Neural cell (in vitro differentiated cells): ENCODE measurements at regions not wholly inside any gene's neighbourhood (a gene's known extent, or its start where the extent isn't known, plus 50 kb on each side); places are given as distances from the start of the nearest gene placed in this dataset.
A peak's percentile ranks its signal among the peaks of the same experiment; 100 is the strongest.

Source experiments
- H2AFZ ChIP-seq: fragments of 200-600, 300-800 bp; sonication (generic), shearing (Covaris generic); 2 replicates; pipeline ENCODE4 v1.6.0; 2014; ENCODE audit warnings: low read depth, mild to moderate bottlenecking, antibody characterized with exemption, low read length, moderate library complexity
- H3F3A ChIP-seq: fragments of 200-600 bp; shearing (Covaris generic); 2 replicates; pipeline ENCODE4 v1.6.1; 2016; ENCODE audit warnings: mild to moderate bottlenecking, moderate library complexity, mixed read lengths, antibody characterized with exemption, low read length; ENCODE audit not compliant: insufficient read depth, poor library complexity, severe bottlenecking
- H3K27ac ChIP-seq: fragments of 200-600, 300-800 bp; sonication (generic), shearing (Covaris generic); 2 replicates; pipeline ENCODE4 v1.5.1; 2014; ENCODE audit warnings: mild to moderate bottlenecking, low read length, moderate library complexity
- H3K27me3 ChIP-seq: fragments of 300-800, 200-600 bp; sonication (generic), shearing (Covaris generic); 2 replicates; pipeline ENCODE4 v1.6.0; 2014; ENCODE audit warnings: mild to moderate bottlenecking, low read depth, low read length, moderate library complexity; ENCODE audit not compliant: insufficient read depth
- H3K36me3 ChIP-seq: fragments of 300-800, 200-600 bp; sonication (generic), shearing (Covaris generic); 2 replicates; pipeline ENCODE4 v1.5.1; 2014; ENCODE audit warnings: mild to moderate bottlenecking, antibody characterized with exemption, low read length, moderate library complexity; ENCODE audit not compliant: insufficient read depth
- H3K4me2 ChIP-seq: fragments of 300-800, 200-600 bp; sonication (generic), shearing (Covaris generic); 2 replicates; pipeline ENCODE4 v1.6.0; 2014; ENCODE audit warnings: mild to moderate bottlenecking, low read length
- H3K4me3 ChIP-seq: fragments of 300-800, 200-600 bp; sonication (generic), shearing (Covaris generic); 2 replicates; pipeline ENCODE4 v1.5.1; 2014; ENCODE audit warnings: mild to moderate bottlenecking, low read length, moderate library complexity
- H3K79me2 ChIP-seq: fragments of 200-600 bp; shearing (Covaris generic); replicated peaks from 2 replicates; pipeline ENCODE4 v1.6.0; 2014; ENCODE audit warnings: mild to moderate bottlenecking, low read length, moderate library complexity; ENCODE audit not compliant: insufficient read depth
- H3K9ac ChIP-seq: fragments of 300-800, 200-600 bp; sonication (generic), shearing (Covaris generic); 2 replicates; pipeline ENCODE4 v1.6.1; 2016; ENCODE audit warnings: mild to moderate bottlenecking, low read length, mixed read lengths
- H3K9me2 ChIP-seq: fragments of 200-600 bp; shearing (Covaris generic); 2 replicates; pipeline ENCODE4 v1.6.1; 2016; ENCODE audit warnings: mild to moderate bottlenecking, low read length, mixed read lengths; ENCODE audit not compliant: insufficient read depth
- H3K9me3 ChIP-seq: fragments of 200-600, 300-800 bp; sonication (generic), shearing (Covaris generic); 2 replicates; pipeline ENCODE4 v1.6.1; 2016; ENCODE audit warnings: mild to moderate bottlenecking, mixed run types, low read length, moderate library complexity, mixed read lengths
- H4K20me1 ChIP-seq: fragments of 200-600 bp; shearing (Covaris generic); 2 replicates; pipeline ENCODE4 v1.6.1; 2016; ENCODE audit warnings: mild to moderate bottlenecking, mixed run types; ENCODE audit not compliant: insufficient read depth
- CTCF ChIP-seq: fragments of 450-650 bp; IDR thresholded peaks from 2 replicates; pipeline ENCODE4 v1.5.1; 2014; ENCODE audit warnings: antibody characterized with exemption, mild to moderate bottlenecking, moderate library complexity; ENCODE audit not compliant: poor library complexity, severe bottlenecking
- EP300 ChIP-seq: fragments of 450-650 bp; conservative IDR thresholded peaks from 2 replicates; pipeline ENCODE4 v1.6.1; 2014; ENCODE audit warnings: antibody characterized with exemption, mild to moderate bottlenecking, moderate library complexity; ENCODE audit not compliant: poor library complexity, severe bottlenecking
- EZH2 ChIP-seq: fragments of 200-600, 300-800 bp; shearing (Covaris generic), sonication (generic); IDR thresholded peaks from 2 replicates; pipeline ENCODE4 v1.6.1; 2014; ENCODE audit warnings: antibody characterized with exemption, low read length, borderline replicate concordance, mild to moderate bottlenecking; ENCODE audit not compliant: insufficient read depth, poor library complexity, severe bottlenecking
- MXI1 ChIP-seq: fragments of 450-650 bp; conservative IDR thresholded peaks from 2 replicates; pipeline ENCODE4 v1.6.1; 2014; ENCODE audit warnings: antibody characterized with exemption, mild to moderate bottlenecking; ENCODE audit not compliant: poor library complexity, severe bottlenecking
- POLR2AphosphoS5 ChIP-seq: IDR thresholded peaks from 2 replicates; pipeline ENCODE4 v1.6.1; 2012
- RAD21 ChIP-seq: fragments of 450-650 bp; conservative IDR thresholded peaks from 2 replicates; pipeline ENCODE4 v1.6.1; 2014; ENCODE audit warnings: antibody characterized with exemption, mild to moderate bottlenecking, moderate library complexity
- SMC3 ChIP-seq: fragments of 450-650 bp; conservative IDR thresholded peaks from 2 replicates; pipeline ENCODE4 v1.6.1; 2014; ENCODE audit warnings: antibody characterized with exemption, mild to moderate bottlenecking, moderate library complexity; ENCODE audit not compliant: poor library complexity
- TAF1 ChIP-seq: IDR thresholded peaks from 2 replicates; pipeline ENCODE4 v1.6.1; 2012; ENCODE audit warnings: low read depth
- TF ChIP-seq, protein P1 (sequence below): IDR thresholded peaks from 2 replicates; pipeline ENCODE4 v1.6.1; 2012; ENCODE audit warnings: borderline replicate concordance

- Histone ChIP-seq H3K9ac (no peak overlapping the region), H4K20me1 (no peaks in the 10 kb centered on the region), H2AFZ (no peak overlapping the region), H3K9me3 (no peaks in the 10 kb centered on the region), H3F3A (no peaks in the 10 kb centered on the region), H3K27me3 (no peaks in the 10 kb centered on the region), H3K79me2 (no peaks in the 10 kb centered on the region), H3K27ac (no peak overlapping the region), H3K4me3 (no peak overlapping the region), H3K4me2 (no peak overlapping the region), H3K9me2 (no peaks in the 10 kb centered on the region), H3K36me3 (no peaks in the 10 kb centered on the region)
- TF ChIP-seq RAD21 (no peak), EZH2 (no peak), EP300 (no peak), TAF1 (no peak), MXI1 (no peak), CTCF (no peak), SMC3 (no peak), POLR2AphosphoS5 (no peak)
- TF ChIP-seq, protein P1, sequence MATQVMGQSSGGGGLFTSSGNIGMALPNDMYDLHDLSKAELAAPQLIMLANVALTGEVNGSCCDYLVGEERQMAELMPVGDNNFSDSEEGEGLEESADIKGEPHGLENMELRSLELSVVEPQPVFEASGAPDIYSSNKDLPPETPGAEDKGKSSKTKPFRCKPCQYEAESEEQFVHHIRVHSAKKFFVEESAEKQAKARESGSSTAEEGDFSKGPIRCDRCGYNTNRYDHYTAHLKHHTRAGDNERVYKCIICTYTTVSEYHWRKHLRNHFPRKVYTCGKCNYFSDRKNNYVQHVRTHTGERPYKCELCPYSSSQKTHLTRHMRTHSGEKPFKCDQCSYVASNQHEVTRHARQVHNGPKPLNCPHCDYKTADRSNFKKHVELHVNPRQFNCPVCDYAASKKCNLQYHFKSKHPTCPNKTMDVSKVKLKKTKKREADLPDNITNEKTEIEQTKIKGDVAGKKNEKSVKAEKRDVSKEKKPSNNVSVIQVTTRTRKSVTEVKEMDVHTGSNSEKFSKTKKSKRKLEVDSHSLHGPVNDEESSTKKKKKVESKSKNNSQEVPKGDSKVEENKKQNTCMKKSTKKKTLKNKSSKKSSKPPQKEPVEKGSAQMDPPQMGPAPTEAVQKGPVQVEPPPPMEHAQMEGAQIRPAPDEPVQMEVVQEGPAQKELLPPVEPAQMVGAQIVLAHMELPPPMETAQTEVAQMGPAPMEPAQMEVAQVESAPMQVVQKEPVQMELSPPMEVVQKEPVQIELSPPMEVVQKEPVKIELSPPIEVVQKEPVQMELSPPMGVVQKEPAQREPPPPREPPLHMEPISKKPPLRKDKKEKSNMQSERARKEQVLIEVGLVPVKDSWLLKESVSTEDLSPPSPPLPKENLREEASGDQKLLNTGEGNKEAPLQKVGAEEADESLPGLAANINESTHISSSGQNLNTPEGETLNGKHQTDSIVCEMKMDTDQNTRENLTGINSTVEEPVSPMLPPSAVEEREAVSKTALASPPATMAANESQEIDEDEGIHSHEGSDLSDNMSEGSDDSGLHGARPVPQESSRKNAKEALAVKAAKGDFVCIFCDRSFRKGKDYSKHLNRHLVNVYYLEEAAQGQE: no peak
Measured at GRCh38 chr14:100644784-100645183, 57.6 kb upstream of the BEGAIN start.

- Histone ChIP-seq H3K27ac (no peak overlapping the region), H3F3A (no peaks in the 10 kb centered on the region), H3K9ac (no peak overlapping the region), H3K79me2 (no peaks in the 10 kb centered on the region), H3K9me3 (no peaks in the 10 kb centered on the region), H3K4me3 (no peak overlapping the region), H3K27me3 (no peaks in the 10 kb centered on the region), H2AFZ (no peak overlapping the region), H4K20me1 (no peaks in the 10 kb centered on the region), H3K4me2 (no peak overlapping the region), H3K36me3 (no peaks in the 10 kb centered on the region), H3K9me2 (no peaks in the 10 kb centered on the region)
- TF ChIP-seq, protein P1: no peak
- TF ChIP-seq EP300 (no peak), CTCF (peak; percentile 38), RAD21 (peak; percentile 26)
Measured at GRCh38 chr14:100645196-100645981, 58.2 kb upstream of the BEGAIN start.
